ENCODE measurements at regions not wholly inside any gene's neighbourhood (a gene's known extent, or its start where the extent isn't known, plus 50 kb on each side); places are given as distances from the start of the nearest gene placed in this dataset.
"Not testable (repeated sequence)": the region's sequence is repeated elsewhere in the genome, so short reads cannot be mapped to it uniquely, and the experiment has no call there.

DNA sequence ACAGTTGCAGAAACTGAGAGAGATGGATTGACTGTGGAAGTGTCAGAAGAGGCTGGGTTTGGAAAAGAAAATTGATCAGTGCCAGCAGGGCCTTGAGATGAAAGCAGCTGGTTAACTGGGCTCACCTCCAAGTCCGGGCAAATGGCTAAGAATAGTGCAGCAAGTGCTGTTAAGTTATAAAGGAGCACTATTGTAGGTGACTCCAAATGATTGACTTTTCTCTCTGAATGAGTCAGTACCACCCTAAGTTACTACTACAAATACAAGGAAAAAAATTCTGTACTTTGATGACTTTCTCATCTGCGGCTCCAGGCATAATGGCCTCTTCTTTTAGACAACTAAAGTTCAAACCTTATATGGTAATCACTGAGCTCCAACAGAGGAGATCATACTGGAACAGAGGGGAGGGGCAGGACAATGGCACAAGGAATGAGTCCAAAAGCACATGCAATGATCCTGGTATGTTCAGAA, 733.4 kb upstream of the INTU start:
- no peak for DNase-seq

DNA sequence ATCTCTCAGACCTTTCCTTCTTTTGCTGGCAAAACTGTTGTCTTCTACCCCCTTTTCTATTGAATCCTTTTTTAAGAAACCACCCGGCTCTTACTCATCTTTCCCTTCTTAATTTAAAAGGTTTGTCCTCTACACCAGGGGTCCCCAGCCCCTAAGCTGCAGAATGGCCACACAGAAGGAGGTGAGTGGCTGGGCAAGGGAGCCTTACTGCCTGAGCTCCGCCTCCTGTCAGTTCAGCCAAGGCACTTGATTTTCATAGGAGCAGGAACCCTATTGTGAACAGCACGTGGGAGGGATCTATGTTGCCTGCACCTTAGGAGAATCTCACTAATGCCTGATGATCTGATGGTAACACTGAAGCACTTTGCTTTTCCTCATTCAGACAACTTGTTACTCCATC, 726.3 kb upstream of the INTU start:
- no peak for DNase-seq

DNA sequence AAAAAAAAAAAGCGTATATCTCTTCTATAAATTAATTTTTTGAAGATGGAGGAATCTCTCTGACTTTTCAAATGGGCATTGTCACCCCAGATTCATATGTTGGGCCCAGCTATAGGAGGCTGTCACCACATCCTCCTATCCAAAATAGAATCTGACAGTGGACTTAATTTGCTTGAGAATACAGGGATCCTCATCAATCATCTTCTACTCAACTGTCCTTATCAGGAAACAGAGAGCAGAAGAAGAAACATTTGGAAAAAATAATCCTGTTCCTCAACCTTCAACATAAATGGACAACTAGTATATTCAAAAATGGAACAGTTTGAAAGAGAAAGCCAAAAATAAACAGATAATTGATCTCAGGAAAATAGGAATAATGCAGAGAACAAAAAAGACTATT, 725.4 kb upstream of the INTU start:
- no peak for DNase-seq

DNA sequence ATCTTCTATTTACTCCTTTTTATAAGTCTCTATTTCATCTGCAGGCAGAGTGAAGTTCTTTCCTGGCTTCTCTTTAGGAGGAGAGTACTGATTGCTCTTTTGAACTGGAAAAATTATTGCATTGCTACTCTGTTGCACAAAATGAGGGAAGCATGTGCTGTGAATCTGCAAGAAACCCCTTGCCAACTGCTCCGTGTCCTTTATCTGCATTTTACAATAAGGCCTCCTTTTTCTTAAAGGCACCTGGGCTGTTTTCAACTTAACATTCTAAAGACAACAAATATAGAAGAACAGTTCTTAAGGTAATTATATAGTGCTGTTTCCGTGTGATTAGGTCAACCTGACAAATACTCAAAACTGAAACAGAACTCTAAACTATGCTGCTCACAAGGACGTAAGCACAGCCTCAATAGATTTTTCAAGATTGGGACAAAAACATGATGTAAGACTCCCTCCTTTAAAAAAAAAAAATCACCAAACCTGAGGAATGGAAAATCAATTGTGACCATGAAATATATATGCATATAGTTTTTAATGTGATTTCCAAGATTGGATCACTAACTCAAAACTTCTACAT, 716.6 kb upstream of the INTU start:
- no peak for DNase-seq

DNA sequence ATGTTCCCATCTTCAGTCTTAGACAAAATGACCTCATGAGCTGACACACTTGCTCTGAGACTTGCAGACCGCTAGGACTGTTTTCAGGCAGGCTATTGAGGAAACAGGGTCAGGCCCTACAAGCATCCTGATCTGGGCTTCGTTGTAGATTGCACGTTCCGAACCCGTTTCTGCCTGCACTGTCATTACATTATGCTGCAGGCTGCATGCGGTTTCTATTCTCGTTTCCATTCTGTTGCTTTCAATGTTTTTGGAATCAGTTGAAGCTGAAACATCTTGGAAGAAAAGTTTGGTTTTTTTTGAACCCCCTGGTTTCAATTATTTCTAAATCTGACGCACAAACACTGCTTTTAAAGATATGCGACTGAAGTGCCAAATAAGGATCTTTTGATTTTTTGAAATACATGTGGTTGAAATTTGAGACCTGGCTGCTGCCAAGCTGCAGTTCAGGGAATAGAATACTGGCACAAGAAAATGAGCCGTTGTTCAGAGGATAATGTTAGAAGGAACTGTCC, 716.1 kb upstream of the INTU start:
- DNase-seq, result no peak

DNA sequence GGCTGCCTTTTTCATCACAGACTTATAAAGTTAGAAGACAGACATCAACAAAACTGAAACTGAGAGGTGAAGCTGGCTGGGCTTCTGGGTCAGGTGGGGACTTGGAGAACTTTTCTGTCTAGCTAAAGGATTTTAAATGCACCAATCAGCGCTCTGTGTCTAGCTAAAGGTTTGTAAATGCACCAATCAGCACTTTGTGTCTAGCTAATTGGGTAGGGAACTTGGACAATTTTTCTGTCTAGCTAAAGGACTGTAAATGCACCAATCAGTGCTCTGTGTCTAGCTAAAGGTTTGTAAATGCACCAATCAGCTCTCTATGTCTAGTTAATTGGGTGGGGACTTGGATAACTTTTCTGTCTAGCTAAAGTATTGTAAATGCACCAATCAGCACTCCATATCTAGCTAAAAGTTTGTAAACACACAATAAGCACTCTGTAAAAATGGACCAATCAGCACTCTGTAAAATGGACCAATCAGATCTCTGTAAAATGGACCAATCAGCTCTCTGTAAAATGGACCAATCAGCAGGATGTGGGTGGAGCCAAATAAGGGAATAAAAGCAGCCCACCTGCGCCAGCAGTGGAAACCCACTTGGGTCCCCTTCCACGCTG, 710.3 kb upstream of the INTU start:
- not testable (repeated sequence) for DNase-seq

DNA sequence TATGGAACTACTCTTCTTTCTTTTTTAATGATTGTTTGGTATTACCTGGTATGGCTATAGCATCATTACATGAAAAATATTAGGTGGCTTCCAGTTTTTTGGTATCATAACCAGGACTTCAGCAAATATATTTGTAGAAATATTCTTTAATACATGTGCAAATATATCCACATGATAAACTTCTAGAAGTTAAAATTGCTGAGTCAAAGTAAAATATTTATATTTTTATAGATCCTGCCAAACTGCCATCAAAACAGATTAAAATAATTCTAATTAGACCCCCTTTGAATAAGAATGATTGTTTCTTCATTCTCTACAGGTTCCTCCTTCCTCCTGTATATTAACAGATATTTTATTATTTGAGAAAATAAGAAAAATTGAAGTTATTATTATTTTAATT, 708.5 kb upstream of the INTU start:
- no peak for DNase-seq

DNA sequence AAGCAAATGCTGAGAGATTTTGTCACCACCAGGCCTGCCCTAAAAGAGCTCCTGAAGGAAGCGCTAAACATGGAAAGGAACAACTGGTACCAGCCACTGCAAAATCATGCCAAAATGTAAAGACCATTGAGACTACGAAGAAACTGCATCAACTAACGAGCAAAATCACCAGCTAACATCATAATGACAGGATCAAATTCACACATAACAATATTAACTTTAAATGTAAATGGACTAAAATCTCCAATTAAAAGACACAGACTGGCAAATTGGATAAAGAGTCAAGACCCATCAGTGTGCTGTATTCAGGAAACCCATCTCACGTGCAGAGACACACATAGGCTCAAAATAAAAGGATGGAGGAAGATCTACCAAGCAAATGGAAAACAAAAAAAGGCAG, 702.7 kb upstream of the INTU start:
- not testable (repeated sequence) for DNase-seq

DNA sequence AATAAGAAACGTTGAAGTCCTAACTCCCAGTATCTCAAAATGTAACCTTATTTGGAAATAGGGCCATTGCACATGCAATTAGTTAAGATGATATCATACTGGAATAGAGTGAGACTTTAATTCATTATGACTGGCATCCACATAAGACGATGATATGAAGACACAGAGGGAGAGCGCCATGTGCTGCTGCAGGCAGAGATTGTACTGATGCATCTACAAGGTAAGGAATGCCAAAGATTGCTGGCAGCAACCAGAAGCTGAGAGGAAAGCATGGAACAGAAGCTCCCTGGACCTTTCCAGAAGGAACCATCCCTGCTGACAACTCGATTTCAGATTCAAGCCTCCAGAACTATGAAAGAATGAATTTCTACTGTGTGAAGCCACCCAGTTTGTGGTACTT, 697.0 kb upstream of the INTU start:
- DNase-seq, result no peak

DNA sequence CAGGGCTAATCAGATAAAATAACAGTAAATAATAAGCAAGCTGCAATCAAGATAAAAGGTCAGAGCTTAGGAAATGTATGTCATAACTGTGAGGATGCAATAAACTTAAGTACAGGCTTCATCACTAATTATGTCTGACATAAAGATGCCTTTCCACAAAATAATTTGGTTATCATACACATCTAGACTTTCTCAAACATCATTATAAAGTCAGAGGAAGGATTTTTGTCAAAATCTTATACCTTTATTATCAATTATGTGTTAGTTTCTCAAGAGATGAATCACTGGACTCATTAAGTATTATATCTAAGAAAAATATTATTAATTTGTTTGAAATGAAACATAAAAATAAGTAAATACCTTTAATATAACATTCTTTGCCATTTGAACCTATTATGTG, 695.4 kb upstream of the INTU start:
- no peak for DNase-seq

DNA sequence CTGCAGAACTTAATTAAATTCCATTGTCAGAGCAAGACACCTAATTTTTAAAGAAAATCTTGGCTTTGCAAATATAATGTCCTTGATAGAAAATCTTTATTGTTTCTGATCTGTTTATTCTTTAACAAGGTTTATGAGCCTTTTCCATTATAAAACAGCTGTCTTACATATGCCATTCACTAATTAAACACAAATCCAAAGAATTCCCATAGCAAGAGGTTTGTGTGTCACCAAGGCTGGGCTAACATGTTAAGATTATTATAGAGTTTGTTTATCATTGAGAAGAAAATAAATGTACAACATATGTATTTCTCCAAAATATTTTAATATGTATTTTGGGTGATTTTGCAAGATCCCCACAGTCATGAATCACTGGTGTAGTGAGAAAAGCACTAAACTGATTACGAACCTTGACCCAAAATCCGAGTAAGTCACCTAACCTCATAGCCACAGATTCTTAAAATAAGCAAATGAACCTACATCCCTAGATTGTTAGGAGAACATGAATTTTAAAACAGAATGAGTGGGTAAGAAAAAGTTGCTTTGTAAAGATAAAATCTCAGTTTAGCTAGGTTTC, 694.8 kb upstream of the INTU start:
- no peak for DNase-seq

DNA sequence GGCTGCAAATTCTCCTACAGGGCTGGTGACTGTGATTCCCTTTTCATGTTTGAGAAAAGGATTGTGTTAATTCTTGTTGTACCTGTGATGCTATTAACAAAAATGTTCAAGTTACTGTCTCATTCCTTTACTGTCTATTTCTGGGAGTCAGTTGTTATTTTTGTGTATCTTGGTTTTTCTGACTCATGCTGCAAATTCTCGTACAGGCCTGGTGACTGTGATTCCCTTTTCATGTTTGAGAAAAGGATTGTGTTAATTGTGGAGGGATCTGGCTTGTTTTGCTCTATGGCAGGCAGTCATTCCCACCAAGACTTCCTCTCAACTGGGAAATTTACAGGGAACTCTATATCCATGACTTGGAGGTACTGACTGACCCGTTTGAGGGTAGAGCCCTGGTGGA, 693.4 kb upstream of the INTU start:
- no peak for DNase-seq

DNA sequence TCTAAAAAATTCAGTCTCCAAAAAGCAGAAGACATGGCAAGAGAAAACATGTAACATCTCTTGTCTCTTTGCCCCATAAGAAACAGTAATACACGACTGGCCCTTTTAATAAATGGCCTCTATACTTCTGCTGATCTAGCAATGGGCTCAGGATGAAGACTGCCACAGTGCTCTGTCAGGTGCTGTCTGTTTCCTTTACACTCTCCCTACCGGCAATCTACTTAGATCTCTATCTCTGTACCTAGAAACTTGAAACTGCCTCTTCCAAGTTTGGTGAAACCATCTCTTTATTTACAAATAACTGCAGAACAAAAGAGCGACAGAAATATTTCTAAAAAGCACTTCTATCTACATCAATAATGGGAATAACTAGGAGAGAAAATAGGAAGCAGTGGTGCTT, 685.2 kb upstream of the INTU start:
- DNase-seq, result no peak

DNA sequence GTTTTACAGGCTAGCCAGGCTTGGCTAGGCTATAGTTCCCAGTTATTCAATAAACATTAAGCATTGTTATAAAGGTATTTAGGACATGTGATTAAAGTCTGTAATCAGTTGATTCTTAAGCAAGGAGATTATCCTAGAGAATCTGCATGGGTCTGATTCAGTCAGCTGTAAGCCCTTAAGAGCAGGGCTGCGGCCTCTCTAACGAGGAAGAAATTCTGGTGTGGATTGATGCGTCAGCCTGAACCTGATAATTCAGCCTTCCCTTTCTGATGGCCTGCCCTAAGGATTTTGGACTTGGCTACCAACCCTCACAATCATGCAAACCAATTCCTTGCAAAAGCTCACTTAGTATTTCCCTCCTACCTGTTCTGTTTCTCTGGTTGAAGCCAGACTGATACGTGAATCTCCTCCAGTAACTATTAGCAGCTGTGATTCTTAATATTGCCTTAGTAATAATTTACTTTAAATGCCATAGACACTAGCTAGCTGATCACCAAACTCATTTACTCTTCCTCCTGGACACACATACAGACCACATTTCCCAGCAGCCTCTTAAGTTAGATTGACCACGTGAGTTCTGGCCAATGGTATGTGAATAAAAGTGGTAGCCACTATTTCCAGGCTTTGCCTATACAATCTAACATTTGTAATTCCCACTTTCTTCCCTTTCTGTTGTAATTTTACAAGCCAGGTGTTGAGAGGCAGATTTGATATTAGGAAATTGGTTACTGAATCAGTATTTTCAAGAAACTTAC, 678.0 kb upstream of the INTU start:
- DNase-seq, result no peak

DNA sequence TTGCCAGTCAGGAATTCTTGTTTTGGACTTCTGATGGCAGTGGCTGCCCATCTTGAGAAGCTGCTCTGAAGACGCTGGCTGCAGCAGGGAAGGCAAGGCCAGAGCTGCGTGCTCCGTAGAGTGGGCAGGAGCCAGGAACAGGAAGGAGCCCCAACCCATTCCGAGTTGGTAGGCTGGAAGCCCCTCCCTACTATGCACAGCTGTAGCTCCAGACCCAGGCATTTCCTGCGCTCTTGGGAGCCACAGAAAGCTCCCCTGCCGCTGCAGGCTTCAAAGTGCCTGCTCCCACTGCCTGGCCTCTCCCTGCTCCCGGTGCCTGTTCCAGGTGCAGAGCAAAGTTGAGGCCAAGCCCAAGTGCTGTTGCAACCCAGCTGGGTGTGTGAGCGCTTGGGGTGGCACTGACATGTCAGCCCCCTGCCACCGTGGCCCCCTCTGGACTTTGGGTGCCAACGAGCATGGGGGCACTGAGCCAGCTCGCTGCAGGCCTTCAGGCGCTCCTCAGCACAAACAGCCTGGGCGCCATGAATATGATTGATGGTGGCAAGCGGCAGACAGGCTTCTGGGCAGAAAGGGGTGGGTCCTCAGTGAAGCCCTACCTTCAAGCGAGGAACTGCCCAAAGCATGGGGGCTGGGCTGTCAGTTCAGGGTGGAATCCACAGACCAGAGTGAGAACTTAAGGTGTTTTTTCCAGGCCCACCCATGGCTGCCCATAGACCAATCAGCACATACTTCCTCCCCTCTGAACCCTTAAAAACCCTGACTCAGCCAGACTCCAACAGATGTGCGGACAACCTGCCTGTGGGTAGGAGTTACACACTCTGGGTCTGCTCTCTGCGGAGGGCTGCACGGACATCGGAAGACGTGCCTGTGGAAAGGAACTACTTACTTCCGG, 677.2 kb upstream of the INTU start:
- no peak for DNase-seq

DNA sequence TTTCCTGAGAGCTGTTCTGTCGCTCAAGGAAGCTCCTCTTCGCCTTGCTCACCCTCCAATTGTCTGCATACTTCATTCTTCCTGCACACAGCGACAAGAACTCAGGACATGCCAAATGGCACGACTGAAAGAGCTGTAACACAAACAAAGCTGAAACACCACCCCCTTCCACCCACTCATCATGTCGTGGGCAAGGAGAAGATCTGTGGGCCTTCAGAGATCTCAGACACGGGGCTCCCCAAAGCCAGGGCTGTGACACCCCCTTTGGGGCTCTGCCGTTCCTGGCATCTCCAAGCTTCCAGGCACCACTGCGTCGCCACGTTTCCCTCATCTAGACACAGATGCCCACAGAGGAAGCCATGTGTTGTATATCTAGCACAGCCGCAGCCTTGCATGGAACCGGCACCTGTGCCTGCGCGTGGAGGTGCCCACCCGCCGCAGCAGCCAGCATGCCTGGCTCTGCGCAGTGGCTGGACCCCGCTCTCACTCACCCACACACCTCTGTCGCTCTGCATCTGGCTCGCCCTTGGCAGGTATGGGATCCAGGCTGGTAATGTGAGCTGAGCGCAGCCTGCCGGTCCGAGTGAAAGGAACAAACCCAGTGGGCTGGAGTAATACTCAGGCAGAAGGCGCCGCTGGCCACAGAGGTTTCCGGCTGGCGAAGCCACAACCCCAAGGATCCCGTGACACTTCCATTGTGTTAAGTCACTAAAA, 676.4 kb upstream of the INTU start:
- DNase-seq, result no peak

DNA sequence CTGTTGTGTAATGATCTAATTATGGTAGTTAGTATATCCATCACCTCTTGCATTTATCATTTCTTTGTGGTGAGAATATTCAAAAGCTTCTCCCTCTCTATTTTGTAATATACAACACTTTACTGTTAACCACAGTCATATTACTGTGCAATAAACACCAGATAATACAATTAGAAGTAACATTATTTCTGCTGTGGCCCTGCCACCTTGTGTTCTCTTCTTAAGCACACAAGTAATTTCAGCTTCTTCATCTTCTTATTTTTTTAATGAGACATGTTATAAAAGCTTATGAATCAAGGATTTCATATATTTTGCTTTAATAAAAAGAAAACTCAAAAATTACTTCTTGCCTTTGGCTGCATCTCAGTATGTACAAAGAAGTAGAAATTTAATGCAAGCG, 675.2 kb upstream of the INTU start:
- no peak for DNase-seq

DNA sequence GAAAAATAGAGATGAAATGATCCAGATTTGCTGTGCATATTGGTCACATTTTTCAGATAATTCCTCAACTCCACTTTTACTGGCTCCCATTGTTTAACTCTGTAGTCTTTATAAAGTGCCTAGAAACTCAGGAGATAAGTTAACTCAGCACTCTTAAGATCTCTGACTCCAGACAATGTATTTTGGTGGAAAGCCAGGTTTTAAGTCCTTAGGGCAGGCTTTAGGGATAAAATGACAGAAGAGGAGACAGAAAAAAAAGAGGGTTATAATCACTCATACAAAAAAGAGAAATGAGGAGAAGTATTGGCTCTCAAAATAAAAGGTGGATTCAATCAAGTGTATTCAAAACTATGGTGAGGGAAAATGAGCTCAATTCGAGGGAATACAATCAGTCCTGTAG, 674.8 kb upstream of the INTU start:
- no peak for DNase-seq

DNA sequence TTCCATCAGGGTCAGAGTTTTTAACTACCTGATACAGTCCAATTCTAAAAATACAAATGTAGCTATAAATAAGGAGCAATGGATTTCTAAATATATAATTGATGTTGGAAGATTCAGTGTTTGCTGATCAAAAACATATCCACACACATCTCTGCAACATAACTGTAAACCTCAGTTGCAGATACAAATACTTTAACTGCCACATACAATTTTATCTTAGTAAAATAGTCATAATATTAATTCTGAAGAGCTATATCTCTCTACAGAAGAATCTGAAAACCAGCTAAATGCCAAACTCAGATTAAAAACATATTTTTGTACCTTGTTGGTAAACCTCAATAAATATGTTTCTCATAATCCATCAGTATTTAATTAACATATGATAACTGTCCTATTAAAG, 674.3 kb upstream of the INTU start:
- no peak for DNase-seq

DNA sequence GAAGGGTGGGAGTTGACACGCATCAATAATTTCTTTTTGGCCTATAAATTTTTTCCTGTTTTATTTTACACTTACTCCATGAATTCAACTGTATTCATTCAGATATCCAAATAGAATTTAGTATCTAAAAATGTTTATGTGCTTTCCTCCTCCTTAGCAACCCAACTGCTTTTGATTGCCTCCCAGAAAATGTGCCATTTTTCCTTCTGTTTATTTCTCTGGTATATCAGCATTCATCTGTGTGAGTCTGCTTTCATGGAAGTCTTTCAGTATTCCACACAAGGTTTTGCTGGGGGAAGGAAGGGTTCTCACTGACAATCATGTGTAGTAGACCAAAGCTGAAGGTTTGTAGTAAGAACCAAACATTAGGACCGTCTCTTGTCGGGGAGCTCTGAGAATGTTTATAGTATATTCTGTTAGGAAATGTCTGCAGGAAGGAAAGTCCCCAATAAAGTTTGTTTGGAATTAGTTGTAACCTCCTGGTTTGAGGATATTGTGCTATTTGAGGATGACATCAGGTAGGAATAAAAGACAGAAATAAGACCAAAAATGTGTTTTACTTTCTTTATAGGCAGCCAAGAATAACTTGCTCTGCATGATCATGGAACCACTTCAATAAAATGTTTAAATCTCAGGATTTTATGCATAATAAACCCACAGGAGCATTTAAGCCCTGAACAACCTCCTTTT, 673.6 kb upstream of the INTU start:
- DNase-seq, result no peak

DNA sequence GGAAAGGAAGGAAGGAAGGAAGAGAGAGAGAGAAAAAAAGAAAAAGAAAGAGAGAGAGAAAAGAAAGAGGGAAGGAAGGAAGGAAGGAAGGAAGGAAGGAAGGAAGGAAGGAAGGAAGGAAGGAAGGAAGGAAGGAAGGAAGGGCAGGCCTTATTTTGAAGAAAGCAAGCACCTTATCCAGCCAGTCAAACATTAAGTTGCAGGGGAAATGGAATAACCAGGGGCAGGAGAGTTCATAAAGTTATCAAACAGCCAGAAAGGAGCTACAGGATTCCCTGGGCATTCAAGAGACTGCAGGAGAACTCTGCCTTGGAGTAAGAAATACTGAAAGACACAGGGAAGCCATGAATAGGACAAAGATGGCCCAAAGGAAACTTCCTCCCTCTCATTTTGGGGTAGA, 672.0 kb upstream of the INTU start:
- no peak for DNase-seq

DNA sequence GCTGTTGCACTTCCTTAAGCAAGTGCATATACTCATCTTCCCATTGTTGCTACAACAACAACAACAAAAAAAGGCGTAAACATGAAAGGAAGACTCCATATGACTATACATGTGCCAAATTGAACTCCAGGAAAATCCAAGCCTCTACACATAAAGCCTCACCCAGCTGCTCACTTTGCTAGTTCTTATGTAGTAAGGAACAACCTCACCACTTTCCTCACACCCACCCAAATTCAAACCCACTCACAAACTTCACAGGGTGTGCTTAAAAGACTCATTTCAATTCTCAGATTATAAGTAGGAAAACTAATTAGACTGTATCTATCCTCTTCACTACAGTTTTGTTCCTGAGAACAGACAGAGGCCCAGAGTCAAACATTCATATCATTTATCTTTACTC, 671.1 kb upstream of the INTU start:
- no peak for DNase-seq
